GM23338 (cell line): ENCODE measurements at regions not wholly inside any gene's neighbourhood (a gene's known extent, or its start where the extent isn't known, plus 50 kb on each side); places are given as distances from the start of the nearest gene placed in this dataset.

Experiments
- ATAC-seq: fragments of 200-7000 bp; cut with Tn5 transposase; 3 replicates; pipeline ENCODE4 v1.9.1; 2020
- DNase-seq: peaks from one replicate; pipeline ENCODE4 v3.0.0-alpha.2; 2015; ENCODE audit warnings: low spot score
- H2AFZ ChIP-seq: fragments of 200-600 bp; sonication (generic); 2 replicates; pipeline ENCODE4 v1.8.0; 2016; ENCODE audit warnings: antibody characterized with exemption, mild to moderate bottlenecking, moderate library complexity
- H3F3A ChIP-seq: fragments of 200-600 bp; sonication (generic); replicated peaks from 2 replicates; pipeline ENCODE4 v1.8.0; 2017; ENCODE audit warnings: antibody characterized with exemption, mixed run types, low read depth
- H3K27ac ChIP-seq: fragments of 200-600 bp; sonication (generic); 2 replicates; pipeline ENCODE4 v1.6.1; 2016; ENCODE audit warnings: low read depth
- H3K27me3 ChIP-seq: fragments of 200-600 bp; sonication (generic); 2 replicates; pipeline ENCODE4 v1.8.0; 2016; ENCODE audit warnings: mild to moderate bottlenecking, mixed run types, moderate library complexity; ENCODE audit not compliant: insufficient read depth
- H3K36me3 ChIP-seq: fragments of 200-600 bp; sonication (generic); 2 replicates; pipeline ENCODE4 v1.8.0; 2016; ENCODE audit warnings: mild to moderate bottlenecking; ENCODE audit not compliant: insufficient read depth
- H3K4me1 ChIP-seq: fragments of 200-600 bp; sonication (generic); 2 replicates; pipeline ENCODE4 v1.8.0; 2016; ENCODE audit warnings: mild to moderate bottlenecking, moderate library complexity; ENCODE audit not compliant: insufficient read depth
- H3K4me2 ChIP-seq: fragments of 200-600 bp; sonication (generic); 2 replicates; pipeline ENCODE4 v1.7.1; 2017; ENCODE audit warnings: mixed run types
- H3K4me3 ChIP-seq: fragments of 200-600 bp; sonication (generic); 2 replicates; pipeline ENCODE4 v1.6.1; 2016; ENCODE audit warnings: mixed run types
- H3K79me2 ChIP-seq: fragments of 200-600 bp; sonication (generic); replicated peaks from 2 replicates; pipeline ENCODE4 v1.8.0; 2017; ENCODE audit warnings: mild to moderate bottlenecking; ENCODE audit not compliant: insufficient read depth
- H3K9me2 ChIP-seq: fragments of 200-600 bp; sonication (generic); 2 replicates; pipeline ENCODE4 v1.8.0; 2017; ENCODE audit not compliant: insufficient read depth
- H4K20me1 ChIP-seq: fragments of 200-600 bp; sonication (generic); replicated peaks from 2 replicates; pipeline ENCODE4 v1.8.0; 2017; ENCODE audit warnings: mild to moderate bottlenecking; ENCODE audit not compliant: insufficient read depth
- H3K27ac Mint-ChIP-seq: 2 replicates; pipeline ENCODE4 v1.8.0; 2020; ENCODE audit warnings: inconsistent platforms, mild to moderate bottlenecking, moderate library complexity, mixed read lengths
- H3K27me3 Mint-ChIP-seq: 3 replicates; pipeline ENCODE4 v1.8.0; 2022; ENCODE audit warnings: low read depth, mild to moderate bottlenecking, moderate library complexity, mixed read lengths, inconsistent platforms; ENCODE audit not compliant: insufficient read depth, poor library complexity
- H3K36me3 Mint-ChIP-seq: 3 replicates; pipeline ENCODE4 v1.8.0; 2021; ENCODE audit warnings: low read depth, mild to moderate bottlenecking, inconsistent platforms, moderate library complexity, mixed read lengths
- H3K4me1 Mint-ChIP-seq: 3 replicates; pipeline ENCODE4 v1.8.0; 2020; ENCODE audit warnings: mild to moderate bottlenecking, inconsistent platforms, mixed read lengths
- H3K4me3 Mint-ChIP-seq: 3 replicates; pipeline ENCODE4 v1.8.0; 2021; ENCODE audit warnings: moderate library complexity, mild to moderate bottlenecking, inconsistent platforms, mixed read lengths
- H3K9me3 Mint-ChIP-seq: 3 replicates; pipeline ENCODE4 v1.8.0; 2020; ENCODE audit warnings: moderate library complexity, mild to moderate bottlenecking, inconsistent platforms, mixed read lengths
- CTCF ChIP-seq, 2 experiments: fragments of 200-600 bp in 1 of 2; sonication (generic) in 1 of 2; conservative IDR thresholded peaks; 2 replicates each; pipeline versions ENCODE4 v1.5.1 to v1.6.1; 2016 to 2017; ENCODE audit warnings: antibody characterized with exemption in 2 of 2, low read depth in 2 of 2, mild to moderate bottlenecking in 2 of 2, moderate library complexity in 1 of 2
- ETS1 ChIP-seq: IDR thresholded peaks from 2 replicates; pipeline ENCODE4 v1.6.1; 2016; ENCODE audit warnings: antibody characterized with exemption
- NANOG ChIP-seq: IDR thresholded peaks from 2 replicates; pipeline ENCODE4 v1.6.1; 2016; ENCODE audit warnings: antibody characterized with exemption, borderline replicate concordance
- POLR2AphosphoS5 ChIP-seq: IDR thresholded peaks from 2 replicates; pipeline ENCODE4 v1.6.1; 2016; ENCODE audit warnings: antibody characterized with exemption, low read depth
- ZNF114 ChIP-seq: fragments of 250-450 bp; sonication (Bioruptor Pico); IDR thresholded peaks from 2 replicates; pipeline ENCODE4 v1.5.0; 2020; ENCODE audit warnings: mild to moderate bottlenecking, moderate library complexity
- ZNF331 ChIP-seq: fragments of 250-450 bp; sonication (Bioruptor Pico); IDR thresholded peaks from 2 replicates; pipeline ENCODE4 v1.5.0; 2020; ENCODE audit warnings: low read depth, mild to moderate bottlenecking, moderate library complexity
- ZNF462 ChIP-seq: fragments of 250-450 bp; sonication (Bioruptor Pico); IDR thresholded peaks from 2 replicates; pipeline ENCODE4 v1.5.0; 2020; ENCODE audit warnings: mild to moderate bottlenecking, moderate library complexity

GRCh38 chr5:155229135-155229534, 215.6 kb downstream of the KIF4B start:
- Histone ChIP-seq H2AFZ (peak overlapping the region; percentile 47; the same call in 1 of the 2 replicates), H3F3A (no peaks in the 10 kb centered on the region), H3K4me1 (no peaks in the 10 kb centered on the region), H4K20me1 (no peaks in the 10 kb centered on the region), H3K36me3 (no peaks in the 10 kb centered on the region), H3K27me3 (no peaks in the 10 kb centered on the region), H3K27ac (no peak overlapping the region), H3K4me3 (no peak overlapping the region), H3K4me2 (no peak overlapping the region), H3K9me2 (no peaks in the 10 kb centered on the region), H3K79me2 (no peaks in the 10 kb centered on the region)
- no peak for TF ChIP-seq ZNF462 (CRISPR knock-in tag)
- no peak for TF ChIP-seq ETS1
- no peak for TF ChIP-seq ZNF331 (CRISPR knock-in tag)
- TF ChIP-seq NANOG, result no peak
- TF ChIP-seq POLR2AphosphoS5, result no peak
- no peak for TF ChIP-seq ZNF114 (CRISPR knock-in tag)
- TF ChIP-seq CTCF (conservative IDR thresholded peaks at IDR 0.05; ENCODE audit: low read depth in 2 of 2), result no peak
- no peaks in the 10 kb centered on the region for H3K36me3 Mint-ChIP-seq
- no peaks in the 10 kb centered on the region for H3K27me3 Mint-ChIP-seq
- H3K9me3 Mint-ChIP-seq, result peaks cover 9% of the 10 kb centered on the region
- no peak for DNase-seq
- H3K27ac Mint-ChIP-seq, result no peak overlapping the region
- ATAC-seq, result no peak
- no peak overlapping the region for H3K4me3 Mint-ChIP-seq
- H3K4me1 Mint-ChIP-seq, result no peaks in the 10 kb centered on the region
